ENCODE measurements at regions not wholly inside any gene's neighbourhood (a gene's known extent, or its start where the extent isn't known, plus 50 kb on each side); places are given as distances from the start of the nearest gene placed in this dataset.

DNA sequence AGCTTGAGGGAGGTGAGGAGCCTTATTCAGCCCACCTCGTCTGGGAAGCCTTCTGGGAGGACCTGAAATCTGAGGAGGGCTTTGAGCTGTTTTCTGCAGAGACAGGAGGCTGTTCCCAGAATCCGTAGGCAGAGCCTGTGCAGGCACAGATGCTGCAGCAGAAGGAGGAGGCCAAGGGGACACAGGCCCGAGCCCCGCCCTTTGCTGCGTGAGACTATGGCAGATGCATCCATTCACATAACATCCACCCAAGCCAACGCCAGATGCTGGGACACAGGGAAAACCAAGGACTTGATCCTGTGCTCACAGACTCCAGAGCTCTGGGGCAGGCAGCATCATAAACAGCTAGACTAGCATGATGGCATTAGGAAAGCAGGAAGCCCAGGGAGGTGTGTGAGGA lies 98.2 kb downstream of the KCNF1 start:
- TF ChIP-seq, protein P1, sequence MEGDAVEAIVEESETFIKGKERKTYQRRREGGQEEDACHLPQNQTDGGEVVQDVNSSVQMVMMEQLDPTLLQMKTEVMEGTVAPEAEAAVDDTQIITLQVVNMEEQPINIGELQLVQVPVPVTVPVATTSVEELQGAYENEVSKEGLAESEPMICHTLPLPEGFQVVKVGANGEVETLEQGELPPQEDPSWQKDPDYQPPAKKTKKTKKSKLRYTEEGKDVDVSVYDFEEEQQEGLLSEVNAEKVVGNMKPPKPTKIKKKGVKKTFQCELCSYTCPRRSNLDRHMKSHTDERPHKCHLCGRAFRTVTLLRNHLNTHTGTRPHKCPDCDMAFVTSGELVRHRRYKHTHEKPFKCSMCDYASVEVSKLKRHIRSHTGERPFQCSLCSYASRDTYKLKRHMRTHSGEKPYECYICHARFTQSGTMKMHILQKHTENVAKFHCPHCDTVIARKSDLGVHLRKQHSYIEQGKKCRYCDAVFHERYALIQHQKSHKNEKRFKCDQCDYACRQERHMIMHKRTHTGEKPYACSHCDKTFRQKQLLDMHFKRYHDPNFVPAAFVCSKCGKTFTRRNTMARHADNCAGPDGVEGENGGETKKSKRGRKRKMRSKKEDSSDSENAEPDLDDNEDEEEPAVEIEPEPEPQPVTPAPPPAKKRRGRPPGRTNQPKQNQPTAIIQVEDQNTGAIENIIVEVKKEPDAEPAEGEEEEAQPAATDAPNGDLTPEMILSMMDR (IDR thresholded peaks at IDR 0.05; ENCODE audit: insufficient read depth in 1 of 2, low read depth in 1 of 2, low read length in 1 of 2, severe bottlenecking in 1 of 2, unreplicated experiment in 1 of 2): no peak
- peaks cover 9% of the 10 kb centered on the region for H3K27me3 Mint-ChIP-seq (ENCODE audit: insufficient read depth, unreplicated experiment)
- CTCF ChIA-PET: interaction anchor here (0.6 kb wide), 1 partner anchor 174 kb away, joined by 6 read pairs; no protein-coding TSS in a partner anchor
- DNase-seq: no peak
- H3K9me3 ChIP-seq: peaks cover 11% of the 10 kb centered on the region; the same call in 1 of the 2 replicates
- H3K4me1 Mint-ChIP-seq (ENCODE audit: low read depth, unreplicated experiment): no peaks in the 10 kb centered on the region
- intact Hi-C loops (cut with micrococcal nuclease; ENCODE audit: unreplicated experiment): no loop called here
- H3K36me3 ChIP-seq (ENCODE audit: control insufficient read depth, insufficient read depth, low read length): no peaks in the 10 kb centered on the region
- H3K27ac Mint-ChIP-seq (ENCODE audit: unreplicated experiment): no peak overlapping the region
- H3K4me3 Mint-ChIP-seq (ENCODE audit: unreplicated experiment): no peak overlapping the region
- H3K4me1 ChIP-seq: no peaks in the 10 kb centered on the region
- H3K4me3 ChIP-seq (ENCODE audit: low read depth, low read length): no peak overlapping the region
- H3K27me3 ChIP-seq (replicated peaks; ENCODE audit: control insufficient read depth, insufficient read depth, low read length): no peaks in the 10 kb centered on the region
- no peaks in the 10 kb centered on the region for H3K36me3 Mint-ChIP-seq (ENCODE audit: insufficient read depth, unreplicated experiment)
- H3K9me3 Mint-ChIP-seq (ENCODE audit: unreplicated experiment): peaks cover 10% of the 10 kb centered on the region
- POLR2A ChIA-PET: no interaction called here
- BruUV-seq (replicated peaks): no TSS peak

DNA sequence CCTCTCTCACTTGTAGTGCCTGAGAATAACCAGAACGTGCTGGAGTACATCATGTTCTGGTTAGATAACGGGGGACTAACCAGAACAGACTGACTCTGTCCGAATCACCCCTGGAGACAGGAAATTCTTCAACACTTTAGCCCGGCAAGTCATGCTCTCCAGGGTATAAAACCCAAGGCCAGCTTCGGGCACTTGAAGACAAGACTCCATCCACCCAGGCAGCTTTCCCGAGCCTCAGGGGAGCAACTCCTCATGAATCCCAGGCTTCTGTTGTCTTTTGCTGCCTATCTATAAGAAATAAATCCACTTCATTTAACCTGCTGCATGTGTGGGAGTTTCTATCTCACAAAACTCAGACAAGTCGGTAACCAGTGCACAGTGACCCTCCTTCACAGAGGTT lies 99.6 kb downstream of the KCNF1 start:
- Mint-ChIP-seq H3K4me1 (ENCODE audit: low read depth, unreplicated experiment) (no peaks in the 10 kb centered on the region), H3K9me3 (ENCODE audit: unreplicated experiment) (peaks cover 10% of the 10 kb centered on the region), H3K36me3 (ENCODE audit: insufficient read depth, unreplicated experiment) (no peaks in the 10 kb centered on the region), H3K27ac (ENCODE audit: unreplicated experiment) (no peak overlapping the region), H3K4me3 (ENCODE audit: unreplicated experiment) (no peak overlapping the region), H3K27me3 (ENCODE audit: insufficient read depth, unreplicated experiment) (peaks cover 11% of the 10 kb centered on the region)
- Histone ChIP-seq H3K9me3 (peaks cover 11% of the 10 kb centered on the region; the same call in 1 of the 2 replicates), H3K27me3 (replicated peaks; ENCODE audit: control insufficient read depth, insufficient read depth, low read length) (no peaks in the 10 kb centered on the region), H3K4me3 (ENCODE audit: low read depth, low read length) (no peak overlapping the region), H3K4me1 (no peaks in the 10 kb centered on the region), H3K36me3 (ENCODE audit: control insufficient read depth, insufficient read depth, low read length) (no peaks in the 10 kb centered on the region)
- TF ChIP-seq, protein P1 (IDR thresholded peaks at IDR 0.05; ENCODE audit: insufficient read depth in 1 of 2, low read depth in 1 of 2, low read length in 1 of 2, severe bottlenecking in 1 of 2, unreplicated experiment in 1 of 2): no peak
- intact Hi-C loops (cut with micrococcal nuclease; ENCODE audit: unreplicated experiment): no loop called here
- ChIA-PET CTCF (no interaction called here), POLR2A (no interaction called here)
- no peak for DNase-seq
- BruUV-seq (replicated peaks): no TSS peak

DNA sequence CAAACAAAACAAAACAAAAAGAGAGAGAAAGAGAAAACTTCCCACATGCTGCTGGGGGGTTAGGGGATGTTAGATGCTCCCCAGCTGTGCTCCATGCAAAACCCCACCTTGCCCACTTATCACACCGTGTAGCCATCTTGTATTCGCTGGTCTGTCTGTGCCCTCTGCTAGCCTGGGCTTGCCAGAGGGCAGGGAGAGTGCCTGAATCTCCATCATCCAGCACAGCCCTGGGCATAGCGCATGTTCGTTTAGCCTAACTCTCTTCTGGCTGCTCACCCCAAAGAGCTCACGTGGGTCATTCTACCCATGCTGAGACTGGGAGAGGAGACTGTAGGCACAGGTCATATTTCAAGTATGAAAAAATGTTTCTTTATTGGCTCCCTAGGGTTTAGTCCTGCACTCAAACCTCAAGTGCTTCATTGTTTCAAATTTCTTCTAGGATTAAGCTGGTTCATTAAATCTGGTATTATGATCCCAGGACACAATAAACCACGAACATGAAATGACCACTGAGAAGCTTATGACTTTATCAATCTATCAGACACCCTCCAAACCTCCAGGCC lies 100.5 kb downstream of the KCNF1 start:
- intact Hi-C loops (cut with micrococcal nuclease; ENCODE audit: unreplicated experiment): no loop called here
- CTCF ChIA-PET: interaction anchor here (0.6 kb wide), 1 partner anchor 226 kb away, joined by 3 read pairs; no protein-coding TSS in a partner anchor
- no peak overlapping the region for H3K4me3 ChIP-seq (ENCODE audit: low read depth, low read length)

More for the DNA sequence above, 100.5 kb downstream of the KCNF1 start:
- no peaks in the 10 kb centered on the region for H3K36me3 Mint-ChIP-seq (ENCODE audit: insufficient read depth, unreplicated experiment)
- TF ChIP-seq, protein P1 (IDR thresholded peaks at IDR 0.05; ENCODE audit: insufficient read depth in 1 of 2, low read depth in 1 of 2, low read length in 1 of 2, severe bottlenecking in 1 of 2, unreplicated experiment in 1 of 2): no peak
- DNase-seq: no peak
- peaks cover 10% of the 10 kb centered on the region for H3K9me3 Mint-ChIP-seq (ENCODE audit: unreplicated experiment)
- no peaks in the 10 kb centered on the region for H3K4me1 Mint-ChIP-seq (ENCODE audit: low read depth, unreplicated experiment)
- no TSS peak for BruUV-seq (replicated peaks)
- H3K27ac Mint-ChIP-seq (ENCODE audit: unreplicated experiment): no peak overlapping the region
- H3K4me3 Mint-ChIP-seq (ENCODE audit: unreplicated experiment): no peak overlapping the region
- Histone ChIP-seq H3K27me3 (replicated peaks; ENCODE audit: control insufficient read depth, insufficient read depth, low read length) (no peaks in the 10 kb centered on the region), H3K36me3 (ENCODE audit: control insufficient read depth, insufficient read depth, low read length) (no peaks in the 10 kb centered on the region), H3K4me1 (no peaks in the 10 kb centered on the region), H3K9me3 (peaks cover 11% of the 10 kb centered on the region; the same call in 1 of the 2 replicates)
- H3K27me3 Mint-ChIP-seq (ENCODE audit: insufficient read depth, unreplicated experiment): peaks cover 11% of the 10 kb centered on the region
- POLR2A ChIA-PET: no interaction called here
